H1 (cell line): ENCODE measurements at regions not wholly inside any gene's neighbourhood (a gene's known extent, or its start where the extent isn't known, plus 50 kb on each side); places are given as distances from the start of the nearest gene placed in this dataset.

Source experiments
- BCL11A ChIP-seq, 2 experiments: IDR thresholded peaks; one replicate each; pipeline ENCODE4 v1.6.1; 2011; ENCODE audit warnings: low read depth in 2 of 2, low read length in 2 of 2, mild to moderate bottlenecking in 2 of 2
- CTCF ChIP-seq, 3 experiments: IDR thresholded peaks; 1 replicate in 2 of 3; 2 replicates in 1 of 3; pipeline versions ENCODE4 v1.5.1 to v1.6.1; 2011; ENCODE audit warnings: low read length in 3 of 3, mild to moderate bottlenecking in 3 of 3, inconsistent platforms in 2 of 3, low read depth in 1 of 3, moderate library complexity in 1 of 3; ENCODE audit not compliant: insufficient read depth in 1 of 3; ENCODE audit errors: control extremely low read depth in 1 of 3
- GTF2F1 ChIP-seq: IDR thresholded peaks from 2 replicates; pipeline ENCODE4 v1.6.1; 2012; ENCODE audit warnings: low read depth, low read length, improper control_type of control experiment, borderline replicate concordance
- POLR2A ChIP-seq, 2 experiments: IDR thresholded peaks; 1 replicate in 1 of 2; 2 replicates in 1 of 2; pipeline ENCODE4 v1.6.1; 2011; ENCODE audit warnings: low read depth in 2 of 2, low read length in 2 of 2, mild to moderate bottlenecking in 2 of 2; ENCODE audit errors: control extremely low read depth in 1 of 2
- SIX5 ChIP-seq: IDR thresholded peaks from 2 replicates; pipeline ENCODE4 v1.6.1; 2011; ENCODE audit warnings: mild to moderate bottlenecking, low read depth, low read length
- SP1 ChIP-seq: IDR thresholded peaks from 2 replicates; pipeline ENCODE4 v1.6.1; 2011; ENCODE audit warnings: low read depth, low read length

DNA sequence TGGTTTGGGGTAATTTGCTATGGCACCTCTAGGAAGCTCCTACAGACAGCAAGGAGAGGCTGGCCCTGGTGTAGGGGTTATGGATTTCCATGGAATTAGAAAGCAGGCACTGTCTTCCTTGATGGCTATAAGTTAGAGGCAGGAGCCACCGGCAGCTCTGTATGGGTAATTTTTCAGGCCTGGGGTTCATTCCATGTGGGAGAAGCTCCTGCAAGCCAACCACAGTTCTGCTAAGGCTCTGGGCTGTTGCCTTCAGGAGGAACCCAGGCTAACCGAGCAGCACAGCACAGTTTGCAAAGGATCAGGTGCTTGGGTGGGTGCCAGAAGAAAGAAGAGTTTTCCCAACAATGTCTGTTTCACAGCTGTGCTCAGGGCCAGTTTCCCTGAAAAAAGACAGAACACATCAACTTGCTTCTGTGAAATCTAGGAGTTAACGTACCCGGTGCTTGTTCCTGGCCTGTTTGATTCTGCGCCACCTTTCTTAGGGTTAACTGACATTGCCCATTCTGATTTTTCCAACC, 162.8 kb upstream of the MYLIP start:
- no peak for TF ChIP-seq BCL11A (IDR thresholded peaks at IDR 0.05; ENCODE audit: low read depth in 2 of 2, low read length in 2 of 2)
- no peak for TF ChIP-seq CTCF (IDR thresholded peaks at IDR 0.05; ENCODE audit: control extremely low read depth in 1 of 3, insufficient read depth in 1 of 3, low read depth in 1 of 3, low read length in 3 of 3)
- no peak for TF ChIP-seq POLR2A (IDR thresholded peaks at IDR 0.05; ENCODE audit: control extremely low read depth in 1 of 2, low read depth in 2 of 2, low read length in 2 of 2)
- no peak for TF ChIP-seq SP1
- no peak for TF ChIP-seq GTF2F1
- TF ChIP-seq SIX5, result no peak
